Motor neuron (in vitro differentiated cells): ENCODE measurements at regions not wholly inside any gene's neighbourhood (a gene's known extent, or its start where the extent isn't known, plus 50 kb on each side); places are given as distances from the start of the nearest gene placed in this dataset.
"Not testable (repeated sequence)": the region's sequence is repeated elsewhere in the genome, so short reads cannot be mapped to it uniquely, and the experiment has no call there.

Experiments used
- ATAC-seq, 8 experiments: fragments of 200-7000 bp; cut with Tn5 transposase; replicated peaks in 6 of 8; 2 replicates each; pipeline ENCODE4 v1.8.0; 2021; ENCODE audit warnings: mild to moderate bottlenecking in 8 of 8, moderate library complexity in 8 of 8
- H3K27ac ChIP-seq, 2 donors: fragments of 250-450 bp; sonication (Bioruptor Pico); 2 replicates each; pipeline ENCODE4 v1.9.0; 2021; ENCODE audit warnings: antibody characterized with exemption in 2 of 2, mild to moderate bottlenecking in 2 of 2, moderate library complexity in 1 of 2
- H3K4me1 ChIP-seq, 2 donors: fragments of 250-450 bp; sonication (Bioruptor Pico); replicated peaks in 1 of 2; 2 replicates each; pipeline ENCODE4 v1.6.1; 2021; ENCODE audit warnings: antibody characterized with exemption in 2 of 2, mild to moderate bottlenecking in 2 of 2, moderate library complexity in 1 of 2
- H3K4me3 ChIP-seq, 5 donors: fragments of 250-450 bp; sonication (Bioruptor Pico); 2 replicates each; pipeline ENCODE4 v1.9.0; 2021; ENCODE audit warnings: antibody characterized with exemption in 5 of 5, mild to moderate bottlenecking in 5 of 5, moderate library complexity in 4 of 5
- WGBS, 10 experiments: fragments of 450-650 bp; shearing (Covaris generic); methylation state at CpG; one replicate each; pipeline ENCODE4 v1.0.0; 2022; 5-methylcytosine and 5-hydroxymethylcytosine counted together
- in situ Hi-C, 9 experiments: fragments of 400-800 bp; cut with MboI; loops; one replicate each; pipeline ENCODE4 v1.15.0; 2021; ENCODE audit warnings: low sequenced_read_pairs in 9 of 9, low pct_unique_long_range_greater_than_20kb in 2 of 9; ENCODE audit not compliant: unreplicated experiment in 9 of 9

GRCh38 chrY:3037471-3037870 is 102.3 kb downstream of the ZFY start:
- in situ Hi-C loops: no loop called here

GRCh38 chrY:3040415-3040814 is 105.2 kb downstream of the ZFY start:
- in situ Hi-C loops: no loop called here
- Histone ChIP-seq H3K4me3 (no peak overlapping the region), H3K27ac (no peak overlapping the region), H3K4me1 (no peaks in the 10 kb centered on the region)
- peak in 3 of 8 experiments; percentile 31 to 63 (median 56) for ATAC-seq
- WGBS, 10 experiments: 80% methylated on average over 1 of the region's 3 CpGs; no CpG with 5 or more reads in 9 of the 10 experiments

More at GRCh38 chrY:3037471-3037870, 102.3 kb downstream of the ZFY start:
- Histone ChIP-seq H3K4me3 (no peak overlapping the region), H3K27ac (no peak overlapping the region), H3K4me1 (no peaks in the 10 kb centered on the region)
- no peak for ATAC-seq

- in situ Hi-C loops: no loop called here
- Histone ChIP-seq H3K4me3 (no peak overlapping the region), H3K27ac (no peak overlapping the region), H3K4me1 (no peaks in the 10 kb centered on the region)
- ATAC-seq: no peak
Measured at GRCh38 chrY:3041985-3042384, 106.8 kb downstream of the ZFY start.

- H3K27ac ChIP-seq: no peak overlapping the region
- no peak for ATAC-seq
- H3K4me3 ChIP-seq: no peak overlapping the region
- 8 to 80% (median 40%) methylated on average over 1 to 2 of the region's 5 CpGs; no CpG with 5 or more reads in 5 of the 10 experiments for WGBS, 10 experiments
- H3K4me1 ChIP-seq: no peaks in the 10 kb centered on the region
- in situ Hi-C loops: no loop called here
Measured at GRCh38 chrY:3042901-3043300, 107.7 kb downstream of the ZFY start.

- WGBS, 10 experiments: 63 to 100% (median 96%) methylated on average over 1 to 2 of the region's 2 CpGs; no CpG with 5 or more reads in 6 of the 10 experiments
- no peak for ATAC-seq
- H3K27ac ChIP-seq: no peak overlapping the region
- in situ Hi-C loops: no loop called here
- no peak overlapping the region for H3K4me3 ChIP-seq
- H3K4me1 ChIP-seq: no peaks in the 10 kb centered on the region
Measured at GRCh38 chrY:3045048-3045447, 109.9 kb downstream of the ZFY start.

GRCh38 chrY:3055496-3055895 is 120.3 kb downstream of the ZFY start:
- H3K4me1 ChIP-seq, H3K4me3 ChIP-seq, in situ Hi-C loops, ATAC-seq, H3K27ac ChIP-seq: not testable (repeated sequence)
- WGBS, 10 experiments: no CpG with 5 or more reads among the region's 1 CpG

GRCh38 chrY:3058342-3058741 is 123.2 kb downstream of the ZFY start:
- H3K4me1 ChIP-seq, H3K27ac ChIP-seq, ATAC-seq, H3K4me3 ChIP-seq, in situ Hi-C loops: not testable (repeated sequence)

- WGBS, 10 experiments: no CpG with 5 or more reads among the region's 1 CpG
- H3K4me3 ChIP-seq, H3K27ac ChIP-seq, in situ Hi-C loops, H3K4me1 ChIP-seq: not testable (repeated sequence)
- peak in 1 of 8 experiments; percentile 27 for ATAC-seq
Measured at GRCh38 chrY:3060671-3061070, 125.5 kb downstream of the ZFY start.

GRCh38 chrY:3088149-3088548 is 153.0 kb downstream of the ZFY start:
- ATAC-seq, in situ Hi-C loops, H3K4me1 ChIP-seq, H3K4me3 ChIP-seq, H3K27ac ChIP-seq: not testable (repeated sequence)
- no CpG with 5 or more reads among the region's 2 CpGs for WGBS, 10 experiments

- H3K27ac ChIP-seq, ATAC-seq, in situ Hi-C loops, H3K4me1 ChIP-seq, H3K4me3 ChIP-seq: not testable (repeated sequence)
- WGBS, 10 experiments: no CpG with 5 or more reads among the region's 4 CpGs
Measured at GRCh38 chrY:3108674-3109073, 173.5 kb downstream of the ZFY start.

- H3K4me3 ChIP-seq, H3K4me1 ChIP-seq, in situ Hi-C loops, ATAC-seq, H3K27ac ChIP-seq: not testable (repeated sequence)
- WGBS, 10 experiments: no CpG with 5 or more reads among the region's 1 CpG
Measured at GRCh38 chrY:3120234-3120633, 185.1 kb downstream of the ZFY start.

GRCh38 chrY:3120716-3121115 is 185.5 kb downstream of the ZFY start:
- H3K4me1 ChIP-seq, H3K27ac ChIP-seq, ATAC-seq, H3K4me3 ChIP-seq, in situ Hi-C loops: not testable (repeated sequence)

GRCh38 chrY:3123482-3123881 is 188.3 kb downstream of the ZFY start:
- in situ Hi-C loops, H3K4me1 ChIP-seq, H3K4me3 ChIP-seq, H3K27ac ChIP-seq, ATAC-seq: not testable (repeated sequence)
- no CpG with 5 or more reads among the region's 3 CpGs for WGBS, 10 experiments

- 70% methylated on average over 2 of the region's 2 CpGs; no CpG with 5 or more reads in 9 of the 10 experiments for WGBS, 10 experiments
- H3K27ac ChIP-seq, in situ Hi-C loops, ATAC-seq, H3K4me1 ChIP-seq, H3K4me3 ChIP-seq: not testable (repeated sequence)
Measured at GRCh38 chrY:3171074-3171473, 235.9 kb downstream of the ZFY start.

GRCh38 chrY:3195035-3195434 is 259.9 kb downstream of the ZFY start:
- H3K4me1 ChIP-seq, ATAC-seq, H3K27ac ChIP-seq, H3K4me3 ChIP-seq, in situ Hi-C loops: not testable (repeated sequence)
- WGBS, 10 experiments: no CpG with 5 or more reads among the region's 5 CpGs
